ENCODE measurements at regions not wholly inside any gene's neighbourhood (a gene's known extent, or its start where the extent isn't known, plus 50 kb on each side); places are given as distances from the start of the nearest gene placed in this dataset.

GRCh38 chr20:58145506-58146080 lies 82.9 kb downstream of the ANKRD60 start:
- CTCF ChIA-PET: interaction anchor here (1.0 kb wide), 1 partner anchor 11 kb away, joined by 4 read pairs; no protein-coding TSS in a partner anchor
- POLR2A ChIA-PET: no interaction called here
- Mint-ChIP-seq H3K4me1 (no peaks in the 10 kb centered on the region), H3K4me3 (no peak overlapping the region), H3K27me3 (peaks cover 15% of the 10 kb centered on the region), H3K9me3 (no peaks in the 10 kb centered on the region), H3K27ac (no peak overlapping the region), H3K36me3 (ENCODE audit: low read depth) (no peaks in the 10 kb centered on the region)
- DNase-seq: no peak

- no peak overlapping the region for H3K27ac Mint-ChIP-seq
- H3K9me3 Mint-ChIP-seq: no peaks in the 10 kb centered on the region
- no peaks in the 10 kb centered on the region for H3K4me1 Mint-ChIP-seq
- no peaks in the 10 kb centered on the region for H3K36me3 Mint-ChIP-seq (ENCODE audit: low read depth)
- CTCF ChIA-PET: no interaction called here
- DNase-seq: no peak
- H3K4me3 Mint-ChIP-seq: no peak overlapping the region
- H3K27me3 Mint-ChIP-seq: peaks cover 7% of the 10 kb centered on the region
- POLR2A ChIA-PET: no interaction called here
These were observed 84.4 kb downstream of the ANKRD60 start for GRCh38 chr20:58144096-58144495.

- ChIA-PET POLR2A (no interaction called here), CTCF (no interaction called here)
These were observed 84.9 kb downstream of the ANKRD60 start for GRCh38 chr20:58143531-58143930.

GRCh38 chr20:58142843-58143185 lies 85.6 kb downstream of the ANKRD60 start:
- no peak overlapping the region for H3K27ac Mint-ChIP-seq
- CTCF ChIA-PET: no interaction called here
- H3K27me3 Mint-ChIP-seq: peaks cover 4% of the 10 kb centered on the region
- POLR2A ChIA-PET: no interaction called here
- no peak for DNase-seq
- no peaks in the 10 kb centered on the region for H3K36me3 Mint-ChIP-seq (ENCODE audit: low read depth)
- H3K4me3 Mint-ChIP-seq: no peak overlapping the region
- H3K9me3 Mint-ChIP-seq: no peaks in the 10 kb centered on the region
- no peaks in the 10 kb centered on the region for H3K4me1 Mint-ChIP-seq

More at GRCh38 chr20:58143531-58143930, 84.9 kb downstream of the ANKRD60 start:
- no peak for DNase-seq
- Mint-ChIP-seq H3K27ac (no peak overlapping the region), H3K9me3 (no peaks in the 10 kb centered on the region), H3K4me1 (no peaks in the 10 kb centered on the region), H3K36me3 (ENCODE audit: low read depth) (no peaks in the 10 kb centered on the region), H3K4me3 (no peak overlapping the region), H3K27me3 (peaks cover 2% of the 10 kb centered on the region)

- DNase-seq: peak; percentile 1
- H3K9me3 Mint-ChIP-seq: no peaks in the 10 kb centered on the region
- CTCF ChIA-PET: no interaction called here
These were observed 86.2 kb downstream of the ANKRD60 start for GRCh38 chr20:58141971-58142842.

GRCh38 chr20:58141496-58141895 lies 87.0 kb downstream of the ANKRD60 start:
- Mint-ChIP-seq H3K4me1 (no peaks in the 10 kb centered on the region), H3K27me3 (peaks cover 11% of the 10 kb centered on the region), H3K36me3 (ENCODE audit: low read depth) (no peaks in the 10 kb centered on the region), H3K27ac (no peak overlapping the region), H3K9me3 (no peaks in the 10 kb centered on the region), H3K4me3 (no peak overlapping the region)
- CTCF ChIA-PET: no interaction called here
- peak; percentile 0 for DNase-seq
- POLR2A ChIA-PET: no interaction called here

More at GRCh38 chr20:58141971-58142842, 86.2 kb downstream of the ANKRD60 start:
- Mint-ChIP-seq H3K27me3 (peaks cover 5% of the 10 kb centered on the region), H3K36me3 (ENCODE audit: low read depth) (no peaks in the 10 kb centered on the region), H3K27ac (no peak overlapping the region), H3K4me3 (no peak overlapping the region), H3K4me1 (no peaks in the 10 kb centered on the region)
- POLR2A ChIA-PET: no interaction called here

GRCh38 chr20:58140787-58141425 lies 87.5 kb downstream of the ANKRD60 start:
- no peaks in the 10 kb centered on the region for H3K4me1 Mint-ChIP-seq
- CTCF ChIA-PET: no interaction called here

GRCh38 chr20:58139849-58140786 lies 88.3 kb downstream of the ANKRD60 start:
- no peak overlapping the region for H3K27ac Mint-ChIP-seq
- no peaks in the 10 kb centered on the region for H3K9me3 Mint-ChIP-seq
- peak; percentile 1 for DNase-seq
- H3K4me1 Mint-ChIP-seq: no peaks in the 10 kb centered on the region
- ChIA-PET POLR2A (no interaction called here), CTCF (no interaction called here)
- peaks cover 21% of the 10 kb centered on the region for H3K27me3 Mint-ChIP-seq
- no peaks in the 10 kb centered on the region for H3K36me3 Mint-ChIP-seq (ENCODE audit: low read depth)
- H3K4me3 Mint-ChIP-seq: no peak overlapping the region

More at GRCh38 chr20:58140787-58141425, 87.5 kb downstream of the ANKRD60 start:
- Mint-ChIP-seq H3K27me3 (peaks cover 14% of the 10 kb centered on the region), H3K27ac (no peak overlapping the region), H3K9me3 (no peaks in the 10 kb centered on the region), H3K4me3 (no peak overlapping the region), H3K36me3 (ENCODE audit: low read depth) (no peaks in the 10 kb centered on the region)
- POLR2A ChIA-PET: no interaction called here
- peak; percentile 3 for DNase-seq

GRCh38 chr20:58138395-58138794 lies 90.1 kb downstream of the ANKRD60 start:
- Mint-ChIP-seq H3K4me1 (no peaks in the 10 kb centered on the region), H3K27ac (no peak overlapping the region), H3K4me3 (no peak overlapping the region), H3K9me3 (no peaks in the 10 kb centered on the region), H3K27me3 (peaks cover 32% of the 10 kb centered on the region), H3K36me3 (ENCODE audit: low read depth) (no peaks in the 10 kb centered on the region)
- POLR2A ChIA-PET: no interaction called here
- CTCF ChIA-PET: no interaction called here
- DNase-seq: peak; percentile 2

GRCh38 chr20:58137651-58138265 lies 90.7 kb downstream of the ANKRD60 start:
- CTCF ChIA-PET: no interaction called here
- Mint-ChIP-seq H3K36me3 (ENCODE audit: low read depth) (no peaks in the 10 kb centered on the region), H3K27ac (no peak overlapping the region), H3K27me3 (peaks cover 37% of the 10 kb centered on the region), H3K4me1 (no peaks in the 10 kb centered on the region), H3K4me3 (no peak overlapping the region), H3K9me3 (no peaks in the 10 kb centered on the region)
- DNase-seq: no peak
- POLR2A ChIA-PET: no interaction called here

GRCh38 chr20:58137236-58137635 lies 91.2 kb downstream of the ANKRD60 start:
- Mint-ChIP-seq H3K9me3 (no peaks in the 10 kb centered on the region), H3K4me1 (no peaks in the 10 kb centered on the region), H3K27ac (no peak overlapping the region), H3K36me3 (ENCODE audit: low read depth) (no peaks in the 10 kb centered on the region), H3K27me3 (peaks cover 40% of the 10 kb centered on the region), H3K4me3 (no peak overlapping the region)
- DNase-seq: no peak
- CTCF ChIA-PET: no interaction called here
- POLR2A ChIA-PET: no interaction called here

GRCh38 chr20:58136149-58136484 lies 92.3 kb downstream of the ANKRD60 start:
- Mint-ChIP-seq H3K4me1 (peaks cover 1% of the 10 kb centered on the region), H3K9me3 (no peaks in the 10 kb centered on the region), H3K27me3 (peaks cover 49% of the 10 kb centered on the region), H3K36me3 (ENCODE audit: low read depth) (no peaks in the 10 kb centered on the region), H3K4me3 (no peak overlapping the region), H3K27ac (no peak overlapping the region)
- ChIA-PET CTCF (no interaction called here), POLR2A (no interaction called here)
- no peak for DNase-seq

Measured in activated CD4-positive, alpha-beta T cell treated with anti-CD3 and anti-CD28 coated beads, Interleukin-2, amount 10 ng/mL, durations not matched to agents 7 days and 5 days (primary cell).